ENCODE measurements at regions not wholly inside any gene's neighbourhood (a gene's known extent, or its start where the extent isn't known, plus 50 kb on each side); places are given as distances from the start of the nearest gene placed in this dataset.
A peak's percentile ranks its signal among the peaks of the same experiment; 100 is the strongest.

DNA sequence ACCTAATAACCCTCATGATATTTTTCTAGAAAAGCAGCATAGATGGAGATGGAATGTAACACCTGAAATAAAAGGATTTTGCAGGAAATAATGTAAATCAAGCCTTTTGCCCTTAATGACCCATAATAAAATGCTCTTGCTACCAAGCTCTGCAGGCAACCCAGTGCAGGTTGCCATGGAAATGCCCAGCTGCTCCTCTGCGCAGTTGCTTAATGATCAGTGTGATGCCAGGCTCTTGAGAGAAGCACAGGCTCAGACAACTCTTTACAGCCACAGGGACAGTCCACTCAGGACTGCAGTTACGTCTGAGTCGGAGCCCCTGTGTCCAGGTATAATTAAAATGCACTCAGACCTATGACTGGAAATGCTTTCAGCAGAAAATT is 165.5 kb downstream of the LACC1 start:
- no peak overlapping the region for H3K4me3 ChIP-seq (ENCODE audit: low read depth, low read length)
- TF ChIP-seq, protein P1, sequence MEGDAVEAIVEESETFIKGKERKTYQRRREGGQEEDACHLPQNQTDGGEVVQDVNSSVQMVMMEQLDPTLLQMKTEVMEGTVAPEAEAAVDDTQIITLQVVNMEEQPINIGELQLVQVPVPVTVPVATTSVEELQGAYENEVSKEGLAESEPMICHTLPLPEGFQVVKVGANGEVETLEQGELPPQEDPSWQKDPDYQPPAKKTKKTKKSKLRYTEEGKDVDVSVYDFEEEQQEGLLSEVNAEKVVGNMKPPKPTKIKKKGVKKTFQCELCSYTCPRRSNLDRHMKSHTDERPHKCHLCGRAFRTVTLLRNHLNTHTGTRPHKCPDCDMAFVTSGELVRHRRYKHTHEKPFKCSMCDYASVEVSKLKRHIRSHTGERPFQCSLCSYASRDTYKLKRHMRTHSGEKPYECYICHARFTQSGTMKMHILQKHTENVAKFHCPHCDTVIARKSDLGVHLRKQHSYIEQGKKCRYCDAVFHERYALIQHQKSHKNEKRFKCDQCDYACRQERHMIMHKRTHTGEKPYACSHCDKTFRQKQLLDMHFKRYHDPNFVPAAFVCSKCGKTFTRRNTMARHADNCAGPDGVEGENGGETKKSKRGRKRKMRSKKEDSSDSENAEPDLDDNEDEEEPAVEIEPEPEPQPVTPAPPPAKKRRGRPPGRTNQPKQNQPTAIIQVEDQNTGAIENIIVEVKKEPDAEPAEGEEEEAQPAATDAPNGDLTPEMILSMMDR (conservative IDR thresholded peaks at IDR 0.05; ENCODE audit: low read depth, low read length) = no peak
- DNase-seq (ENCODE audit: low read depth) = no peak

DNA sequence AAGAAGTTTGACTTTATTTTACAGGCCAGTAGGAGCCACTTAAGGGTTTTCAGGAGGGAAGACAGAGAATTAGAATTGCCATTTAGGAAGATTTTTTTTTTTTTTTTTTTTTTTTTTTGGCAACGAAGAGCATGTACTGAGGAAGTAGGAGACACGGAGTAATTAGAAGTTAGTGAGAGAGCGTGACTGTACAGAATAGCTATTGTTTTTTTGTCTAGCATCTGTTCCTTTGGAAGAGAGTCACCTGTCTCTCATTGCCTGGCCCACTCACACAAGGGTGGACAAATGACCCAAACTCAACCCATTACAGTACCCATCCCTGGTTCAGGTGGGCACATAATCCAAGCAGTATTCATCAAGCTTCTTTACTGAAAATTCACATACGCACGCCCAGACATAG is 166.7 kb downstream of the LACC1 start:
- DNase-seq (ENCODE audit: low read depth) = no peak

DNA sequence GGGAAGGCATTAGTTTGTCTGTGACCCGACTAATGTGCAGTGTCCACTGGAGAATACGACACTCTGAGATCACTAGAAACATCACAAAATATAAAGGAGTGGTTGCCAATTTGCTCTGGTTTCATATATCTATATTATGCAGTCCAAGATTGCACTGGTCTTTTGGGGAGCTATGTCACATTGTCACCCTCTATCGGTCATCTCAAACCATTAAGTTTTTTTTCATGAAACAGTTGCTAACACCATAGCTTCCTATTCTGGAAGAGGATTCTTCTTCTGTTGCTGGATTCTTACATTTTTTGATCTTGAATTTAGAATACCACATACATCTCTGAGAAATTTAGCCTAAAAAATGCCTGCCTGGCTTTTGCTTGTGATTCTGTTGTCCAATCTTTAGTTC is 168.6 kb downstream of the LACC1 start:
- DNase-seq (ENCODE audit: low read depth) = peak; percentile 31
- TF ChIP-seq, protein P1 (conservative IDR thresholded peaks at IDR 0.05; ENCODE audit: low read depth, low read length) = no peak
- H3K4me3 ChIP-seq (ENCODE audit: low read depth, low read length) = no peak overlapping the region

More for the DNA sequence above, 166.7 kb downstream of the LACC1 start:
- TF ChIP-seq, protein P1 (conservative IDR thresholded peaks at IDR 0.05; ENCODE audit: low read depth, low read length) = no peak
- no peak overlapping the region for H3K4me3 ChIP-seq (ENCODE audit: low read depth, low read length)

DNA sequence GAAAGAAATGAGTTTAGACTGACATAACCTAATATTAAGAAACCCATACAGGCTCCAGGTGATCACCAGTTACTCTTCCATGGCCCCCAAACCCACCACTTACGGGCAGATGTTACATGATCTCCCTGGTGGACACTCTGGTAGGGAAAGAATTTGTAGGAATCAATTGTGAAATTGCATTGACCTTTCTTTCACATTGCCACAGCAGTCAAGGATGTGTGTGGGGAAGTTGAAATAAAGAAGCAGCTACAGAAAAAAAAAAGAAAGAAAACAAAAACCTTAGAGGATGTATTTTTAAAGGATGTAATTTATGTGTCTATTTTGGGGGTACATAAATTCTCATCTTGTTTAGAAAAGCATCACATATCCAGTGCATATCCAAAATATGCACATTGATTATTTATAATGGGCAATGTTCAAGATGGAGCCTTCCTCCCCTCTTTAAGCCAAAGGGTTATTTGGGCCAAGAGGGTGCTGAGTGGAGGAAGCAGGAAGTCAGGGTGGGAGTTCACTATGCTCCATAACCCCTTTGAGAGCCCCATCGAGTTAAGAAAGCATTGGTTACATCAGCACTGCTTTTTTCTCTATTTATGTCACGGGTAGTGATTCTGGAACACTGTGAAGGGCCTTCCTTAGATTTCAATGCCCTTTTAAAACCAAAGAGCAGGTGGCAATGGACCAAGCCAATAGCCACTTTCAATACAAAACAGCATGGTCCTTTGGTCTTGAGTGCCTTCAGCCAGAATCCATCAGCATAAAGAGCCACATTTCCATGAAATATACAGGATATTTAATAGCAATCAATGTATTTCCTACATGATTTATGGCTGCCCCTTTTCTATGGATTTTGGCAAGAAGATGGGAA is 169.6 kb downstream of the LACC1 start:
- TF ChIP-seq, protein P1 (conservative IDR thresholded peaks at IDR 0.05; ENCODE audit: low read depth, low read length) = no peak
- peak; percentile 35 for DNase-seq (ENCODE audit: low read depth)
- H3K4me3 ChIP-seq (ENCODE audit: low read depth, low read length) = no peak overlapping the region

DNA sequence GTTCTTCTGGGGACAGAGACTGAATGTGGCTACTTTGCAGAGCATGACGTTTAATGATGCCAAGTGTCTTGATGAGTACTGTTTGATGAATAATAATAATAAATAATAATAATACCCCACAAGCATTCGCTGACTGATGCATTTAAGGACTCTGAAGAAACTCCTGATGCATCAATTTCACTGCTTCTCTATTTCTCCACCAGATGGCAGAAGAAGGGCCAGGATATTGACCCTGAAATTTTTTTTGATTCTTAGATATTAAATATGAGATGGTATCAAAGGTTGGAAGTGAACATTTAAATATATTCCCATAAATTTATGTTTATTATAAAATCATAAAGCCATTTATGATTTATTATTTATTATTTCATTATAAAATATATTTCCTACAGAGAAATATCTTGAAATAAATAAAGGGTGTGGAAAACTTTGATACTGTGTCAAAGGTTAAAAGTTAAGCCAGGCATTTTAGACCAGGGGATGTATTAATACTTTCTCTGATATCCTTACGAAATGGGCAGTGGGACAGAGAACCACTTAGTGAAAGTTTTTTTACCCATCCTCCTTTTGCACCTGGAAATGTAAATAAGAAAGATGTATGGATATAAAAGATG is 170.9 kb downstream of the LACC1 start:
- peak; percentile 66 for DNase-seq (ENCODE audit: low read depth)
- TF ChIP-seq, protein P1 (conservative IDR thresholded peaks at IDR 0.05; ENCODE audit: low read depth, low read length) = peak; percentile 76
- H3K4me3 ChIP-seq (ENCODE audit: low read depth, low read length) = no peak overlapping the region

DNA sequence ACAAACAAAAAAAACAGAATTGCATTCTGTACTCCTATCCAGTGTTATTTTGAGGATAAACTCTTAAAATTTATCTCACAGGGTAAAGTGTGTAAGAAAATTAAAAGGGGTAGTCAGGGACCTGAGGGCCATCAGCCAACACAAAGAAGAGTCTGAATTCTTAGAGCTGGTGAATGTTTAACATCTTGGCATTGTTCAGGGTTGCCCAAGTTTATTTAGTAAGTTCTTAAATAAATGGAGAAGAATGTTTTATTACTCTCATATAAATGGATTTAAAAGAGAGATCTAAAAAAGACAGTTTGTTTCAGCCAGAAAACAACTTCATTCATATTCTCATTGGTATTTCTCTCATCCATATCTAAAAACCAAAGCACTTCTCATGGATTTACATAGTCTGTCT is 171.7 kb downstream of the LACC1 start:
- DNase-seq (ENCODE audit: low read depth) = no peak
- TF ChIP-seq, protein P1 (conservative IDR thresholded peaks at IDR 0.05; ENCODE audit: low read depth, low read length) = no peak

More for the DNA sequence above, 171.7 kb downstream of the LACC1 start:
- no peak overlapping the region for H3K4me3 ChIP-seq (ENCODE audit: low read depth, low read length)
